K562 (cell line): ENCODE measurements at regions not wholly inside any gene's neighbourhood (a gene's known extent, or its start where the extent isn't known, plus 50 kb on each side); places are given as distances from the start of the nearest gene placed in this dataset.

Source experiments
- CBX2 ChIP-seq: fragments of 200-600 bp; sonication (generic); IDR thresholded peaks from one replicate; pipeline ENCODE4 v1.6.1; 2012; ENCODE audit warnings: mild to moderate bottlenecking, low read length, inconsistent platforms; ENCODE audit not compliant: insufficient read depth, poor library complexity, severe bottlenecking
- CTCF ChIP-seq, 3 experiments: IDR thresholded peaks in 2 of 3; conservative IDR thresholded peaks in 1 of 3; 2 replicates each; pipeline ENCODE4 v1.5.1; 2011 to 2012; ENCODE audit warnings: low read length in 3 of 3, mild to moderate bottlenecking in 3 of 3, control low read depth in 2 of 3, improper control_type of control experiment in 1 of 3, inconsistent platforms in 1 of 3, low read depth in 1 of 3, mixed read lengths in 1 of 3, moderate library complexity in 1 of 3; ENCODE audit not compliant: insufficient read depth in 2 of 3
- EZH2 ChIP-seq: IDR thresholded peaks from 2 replicates; pipeline ENCODE4 v1.6.1; 2012; ENCODE audit warnings: low read depth, mild to moderate bottlenecking, inconsistent platforms, low read length, borderline replicate concordance
- FOXJ3 ChIP-seq: sonication (generic); formaldehyde crosslinking; IDR thresholded peaks from 2 replicates; pipeline ENCODE4 v1.4.0; 2020; ENCODE audit warnings: mild to moderate bottlenecking, missing genetic modification reagents
- HDAC1 ChIP-seq, 2 experiments: fragments of 450-650 bp; IDR thresholded peaks; 2 replicates each; pipeline ENCODE4 v1.6.1; 2016 to 2017; ENCODE audit warnings: inconsistent platforms in 1 of 2, mild to moderate bottlenecking in 1 of 2, moderate library complexity in 1 of 2
- HES1 ChIP-seq: fragments of 450-650 bp; IDR thresholded peaks from 2 replicates; pipeline ENCODE4 v1.6.1; 2016; ENCODE audit warnings: low read depth, mild to moderate bottlenecking, moderate library complexity
- LEF1 ChIP-seq: fragments of 450-650 bp; IDR thresholded peaks from 2 replicates; pipeline ENCODE4 v1.6.1; 2016; ENCODE audit warnings: mild to moderate bottlenecking
- MEF2D ChIP-seq: conservative IDR thresholded peaks from 2 replicates; pipeline ENCODE4 v1.6.1; 2016; ENCODE audit warnings: low read depth, missing genetic modification characterization, missing compliant biosample characterization
- PTTG1 ChIP-seq: fragments of 450-650 bp; IDR thresholded peaks from 2 replicates; pipeline ENCODE4 v1.6.1; 2016; ENCODE audit warnings: low read depth, mild to moderate bottlenecking, missing genetic modification characterization, missing compliant biosample characterization
- SP1 ChIP-seq: sonication (generic); formaldehyde crosslinking; IDR thresholded peaks from 2 replicates; pipeline ENCODE4 v1.8.1; 2022; ENCODE audit warnings: mild to moderate bottlenecking, missing genetic modification reagents
- ZNF398 ChIP-seq: fragments of 250-450 bp; sonication (Bioruptor Pico); IDR thresholded peaks from 2 replicates; pipeline ENCODE4 v1.8.0; 2021; ENCODE audit warnings: moderate library complexity, mild to moderate bottlenecking, inconsistent platforms
- ZNF79 ChIP-seq: fragments of 250-450 bp; sonication (Bioruptor Pico); IDR thresholded peaks from 2 replicates; pipeline ENCODE4 v1.4.0; 2020; ENCODE audit warnings: low read depth, mild to moderate bottlenecking, moderate library complexity
- TF ChIP-seq, protein P1 (sequence below), 2 experiments: fragments of 450-650 bp in 1 of 2; sonication (generic) in 1 of 2; formaldehyde crosslinking in 1 of 2; IDR thresholded peaks; 2 replicates each; pipeline versions ENCODE4 v1.7.1 to v1.9.0; 2016 to 2022; ENCODE audit warnings: inconsistent platforms in 1 of 2, mild to moderate bottlenecking in 1 of 2, missing genetic modification reagents in 1 of 2
- TF ChIP-seq, protein P2 (sequence below): fragments of 250-450 bp; sonication (Bioruptor Pico); IDR thresholded peaks from 2 replicates; pipeline ENCODE4 v1.5.0; 2021; ENCODE audit warnings: mild to moderate bottlenecking, moderate library complexity

GRCh38 chr5:105663671-105664070, 2007.1 kb downstream of the EFNA5 start:
- TF ChIP-seq, protein P1, sequence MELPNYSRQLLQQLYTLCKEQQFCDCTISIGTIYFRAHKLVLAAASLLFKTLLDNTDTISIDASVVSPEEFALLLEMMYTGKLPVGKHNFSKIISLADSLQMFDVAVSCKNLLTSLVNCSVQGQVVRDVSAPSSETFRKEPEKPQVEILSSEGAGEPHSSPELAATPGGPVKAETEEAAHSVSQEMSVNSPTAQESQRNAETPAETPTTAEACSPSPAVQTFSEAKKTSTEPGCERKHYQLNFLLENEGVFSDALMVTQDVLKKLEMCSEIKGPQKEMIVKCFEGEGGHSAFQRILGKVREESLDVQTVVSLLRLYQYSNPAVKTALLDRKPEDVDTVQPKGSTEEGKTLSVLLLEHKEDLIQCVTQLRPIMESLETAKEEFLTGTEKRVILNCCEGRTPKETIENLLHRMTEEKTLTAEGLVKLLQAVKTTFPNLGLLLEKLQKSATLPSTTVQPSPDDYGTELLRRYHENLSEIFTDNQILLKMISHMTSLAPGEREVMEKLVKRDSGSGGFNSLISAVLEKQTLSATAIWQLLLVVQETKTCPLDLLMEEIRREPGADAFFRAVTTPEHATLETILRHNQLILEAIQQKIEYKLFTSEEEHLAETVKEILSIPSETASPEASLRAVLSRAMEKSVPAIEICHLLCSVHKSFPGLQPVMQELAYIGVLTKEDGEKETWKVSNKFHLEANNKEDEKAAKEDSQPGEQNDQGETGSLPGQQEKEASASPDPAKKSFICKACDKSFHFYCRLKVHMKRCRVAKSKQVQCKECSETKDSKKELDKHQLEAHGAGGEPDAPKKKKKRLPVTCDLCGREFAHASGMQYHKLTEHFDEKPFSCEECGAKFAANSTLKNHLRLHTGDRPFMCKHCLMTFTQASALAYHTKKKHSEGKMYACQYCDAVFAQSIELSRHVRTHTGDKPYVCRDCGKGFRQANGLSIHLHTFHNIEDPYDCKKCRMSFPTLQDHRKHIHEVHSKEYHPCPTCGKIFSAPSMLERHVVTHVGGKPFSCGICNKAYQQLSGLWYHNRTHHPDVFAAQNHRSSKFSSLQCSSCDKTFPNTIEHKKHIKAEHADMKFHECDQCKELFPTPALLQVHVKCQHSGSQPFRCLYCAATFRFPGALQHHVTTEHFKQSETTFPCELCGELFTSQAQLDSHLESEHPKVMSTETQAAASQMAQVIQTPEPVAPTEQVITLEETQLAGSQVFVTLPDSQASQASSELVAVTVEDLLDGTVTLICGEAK (IDR thresholded peaks at IDR 0.05), result no peak
- TF ChIP-seq, protein P1 (CRISPR knock-in tag; IDR thresholded peaks at IDR 0.05), result no peak
- TF ChIP-seq ZNF79 (CRISPR knock-in tag) (no peak), CTCF (IDR thresholded peaks at IDR 0.05 in 2 of 3, conservative IDR thresholded peaks at IDR 0.05 in 1 of 3; ENCODE audit: insufficient read depth in 2 of 3, low read depth in 1 of 3, low read length in 3 of 3) (no peak), PTTG1 (tag) (no peak), HES1 (no peak), SP1 (CRISPR knock-in tag) (no peak), HDAC1 (IDR thresholded peaks at IDR 0.05) (no peak), CBX2 (no peak), EZH2 (no peak), ZNF398 (CRISPR knock-in tag) (no peak), LEF1 (no peak), MEF2D (tag) (no peak), FOXJ3 (CRISPR knock-in tag) (no peak)
- TF ChIP-seq, protein P2, sequence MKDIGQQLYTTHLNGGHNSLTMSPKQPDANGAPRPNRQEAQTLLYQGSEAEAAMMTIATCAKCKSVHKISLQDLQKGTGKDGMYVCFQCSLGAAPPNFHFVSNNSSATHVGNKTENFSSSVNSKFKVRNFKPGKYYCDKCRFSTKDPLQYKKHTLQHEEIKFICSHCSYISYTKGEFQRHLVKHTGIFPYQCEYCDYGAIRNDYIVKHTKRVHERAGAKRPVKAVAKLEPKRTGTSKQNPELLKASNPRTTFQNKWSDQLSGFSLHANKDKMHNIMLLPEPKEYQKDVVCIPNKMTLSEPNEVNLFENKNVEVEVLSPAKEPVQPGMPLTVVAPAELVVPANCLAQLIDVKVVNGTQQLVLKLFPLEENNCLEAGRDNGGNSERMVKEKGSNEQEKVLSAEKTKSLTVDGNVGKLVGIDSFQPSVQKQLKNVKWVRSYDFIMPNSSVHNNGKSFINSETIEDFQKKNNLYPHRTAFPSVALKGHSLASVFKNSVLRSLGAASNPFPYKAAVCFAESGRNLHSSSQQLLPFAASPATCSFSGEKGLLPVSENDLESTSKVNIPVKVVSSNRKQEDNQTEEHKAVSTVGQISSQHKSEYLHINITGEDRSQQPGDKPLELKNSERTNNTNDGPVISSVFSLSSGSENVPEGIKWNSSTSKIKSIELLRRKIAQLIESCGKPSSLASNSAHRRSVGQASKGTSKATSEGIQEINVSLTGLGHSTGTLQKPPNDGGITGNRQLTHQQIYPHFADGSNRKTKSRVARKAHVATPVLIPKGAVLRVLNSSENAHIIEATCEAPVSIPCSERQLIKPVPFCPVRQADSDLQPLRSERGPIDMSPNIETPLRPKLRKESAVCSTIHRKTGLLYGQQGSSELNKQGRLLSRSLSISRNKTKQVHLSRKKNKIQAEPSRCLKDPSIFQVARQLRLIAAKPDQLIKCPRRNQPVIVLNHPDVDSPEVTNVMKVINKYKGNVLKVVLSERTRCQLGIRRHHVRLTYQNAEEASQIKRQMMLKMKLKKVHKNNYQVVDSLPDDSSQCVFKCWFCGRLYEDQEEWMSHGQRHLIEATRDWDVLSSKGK, result no peak
